GM18505 (cell line): ENCODE measurements at regions not wholly inside any gene's neighbourhood (a gene's known extent, or its start where the extent isn't known, plus 50 kb on each side); places are given as distances from the start of the nearest gene placed in this dataset.
"Not testable (repeated sequence)": the region's sequence is repeated elsewhere in the genome, so short reads cannot be mapped to it uniquely, and the experiment has no call there.

ENCODE experiments used
- ATAC-seq: cut with Tn5 transposase; IDR thresholded peaks from one replicate; pipeline ENCODE4 v1.9.1; 2021; ENCODE audit not compliant: unreplicated experiment
- POLR2A ChIP-seq: IDR thresholded peaks from 4 replicates; pipeline ENCODE4 v1.6.1; 2011; ENCODE audit warnings: borderline replicate concordance; ENCODE audit not compliant: insufficient read depth, insufficient read length; ENCODE audit errors: extremely low read depth

DNA sequence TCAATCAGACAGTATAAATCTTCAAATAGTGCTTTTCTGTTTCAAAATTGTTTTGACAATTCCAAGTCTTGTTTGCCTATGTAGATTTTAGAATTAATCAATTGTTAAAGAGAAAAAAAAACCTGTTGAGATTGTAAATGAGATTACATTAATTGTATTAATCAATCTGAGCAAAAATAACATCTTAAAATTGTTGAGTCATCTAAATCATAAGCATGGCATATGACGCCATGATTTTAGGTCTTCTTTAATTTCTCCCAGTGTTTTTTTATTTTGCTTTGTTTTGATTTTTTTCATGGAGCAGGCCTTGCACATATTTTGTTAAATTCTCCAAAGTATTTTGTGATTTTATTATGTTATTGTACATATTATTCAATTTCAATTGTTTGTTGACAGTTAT lies 988.0 kb upstream of the SEMA6A start:
- no peak for TF ChIP-seq POLR2A
- ATAC-seq: no peak

DNA sequence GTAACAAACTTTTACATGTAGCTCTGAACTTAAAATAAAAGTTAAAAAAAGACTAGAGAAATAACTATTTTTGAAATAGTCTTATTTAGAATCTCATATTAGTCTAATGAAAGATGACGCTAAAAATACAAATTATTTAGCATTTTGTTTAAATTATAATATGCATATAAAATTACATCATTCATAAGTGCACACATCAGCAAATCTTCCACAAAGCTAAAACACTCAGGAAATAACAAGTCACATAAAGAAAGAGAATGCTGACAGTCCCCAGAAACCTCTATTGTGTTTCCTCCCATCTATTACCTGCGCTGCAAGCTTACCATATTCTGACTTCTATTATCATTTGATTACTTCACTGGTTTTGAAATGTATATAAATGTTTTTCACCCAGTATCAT lies 986.9 kb upstream of the SEMA6A start:
- no peak for TF ChIP-seq POLR2A
- no peak for ATAC-seq

DNA sequence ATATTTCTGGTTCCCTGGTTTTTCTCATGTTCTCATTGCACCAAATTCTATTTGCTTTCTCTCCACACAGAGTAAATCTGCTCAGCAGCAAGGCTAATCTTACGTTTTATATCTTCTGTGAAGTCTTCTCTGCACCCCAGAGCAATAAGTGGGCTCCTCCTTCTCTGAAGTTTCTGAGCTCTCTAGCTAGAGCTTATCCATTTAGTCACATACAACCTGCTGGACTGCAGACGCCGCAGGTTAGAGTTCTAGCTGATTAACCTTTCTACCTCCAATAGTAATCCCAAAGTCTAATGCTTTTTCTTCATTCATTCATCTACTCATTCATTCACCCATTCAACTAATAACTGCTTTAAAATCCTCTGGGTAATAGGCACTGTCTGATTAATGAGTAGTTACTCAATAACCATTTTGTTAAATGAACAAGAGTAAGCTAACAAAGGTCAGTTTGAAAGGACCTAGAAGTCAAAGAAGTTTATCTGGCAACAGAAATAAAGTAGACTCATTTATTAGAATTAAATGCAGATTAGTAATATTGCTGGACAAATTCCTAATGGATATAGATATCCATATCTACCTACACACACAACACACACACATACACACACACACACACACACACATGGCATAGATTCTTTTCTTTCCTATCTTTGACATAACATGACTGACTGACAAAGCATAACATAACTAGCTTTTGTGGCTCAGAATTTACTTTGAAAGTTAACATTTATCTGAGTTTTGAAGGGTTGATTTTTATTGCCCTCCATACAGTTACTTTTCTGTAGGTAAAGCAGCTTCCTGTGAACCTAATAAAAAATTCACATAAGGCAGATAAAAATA lies 984.6 kb upstream of the SEMA6A start:
- ATAC-seq: no peak
- no peak for TF ChIP-seq POLR2A

DNA sequence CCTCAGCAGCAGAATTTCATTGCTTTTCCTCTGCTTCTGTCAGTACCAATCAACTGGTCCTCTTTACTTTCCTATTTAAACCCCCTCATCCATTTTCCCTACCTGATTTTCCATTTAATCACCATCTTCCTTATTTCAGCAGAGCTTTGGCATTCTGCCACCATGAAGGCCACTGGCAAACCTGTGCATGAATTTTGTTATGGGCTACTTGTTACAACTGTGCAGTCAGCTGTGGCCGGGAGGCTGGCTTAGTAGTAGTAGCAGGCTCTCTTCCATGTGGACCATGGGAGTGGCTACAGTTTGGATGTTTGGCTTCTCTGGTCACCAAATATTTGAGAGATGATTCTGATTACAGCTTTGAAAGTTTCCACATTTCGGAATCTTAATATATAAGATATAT lies 976.6 kb upstream of the SEMA6A start:
- ATAC-seq: no peak

DNA sequence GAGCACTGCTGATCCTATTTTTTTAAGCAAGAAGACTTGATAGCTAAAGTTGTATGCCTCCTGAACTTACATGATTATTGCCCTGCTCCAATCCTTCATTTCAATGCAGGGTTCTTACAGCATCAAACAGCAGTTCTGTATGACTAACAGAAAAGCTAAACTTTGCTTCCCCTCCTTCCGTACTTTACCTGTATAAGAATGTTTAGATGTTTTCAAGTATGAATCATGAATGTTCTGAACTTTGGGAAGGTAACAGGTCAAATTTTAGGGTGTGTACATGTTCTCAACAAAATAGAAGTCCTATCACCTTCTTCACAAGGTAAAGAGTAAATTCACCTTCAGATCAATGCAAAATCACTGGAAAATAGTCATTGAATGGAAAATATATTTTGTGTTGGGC lies 972.6 kb upstream of the SEMA6A start:
- ATAC-seq: no peak
- no peak for TF ChIP-seq POLR2A

More for the DNA sequence above, 976.6 kb upstream of the SEMA6A start:
- no peak for TF ChIP-seq POLR2A

DNA sequence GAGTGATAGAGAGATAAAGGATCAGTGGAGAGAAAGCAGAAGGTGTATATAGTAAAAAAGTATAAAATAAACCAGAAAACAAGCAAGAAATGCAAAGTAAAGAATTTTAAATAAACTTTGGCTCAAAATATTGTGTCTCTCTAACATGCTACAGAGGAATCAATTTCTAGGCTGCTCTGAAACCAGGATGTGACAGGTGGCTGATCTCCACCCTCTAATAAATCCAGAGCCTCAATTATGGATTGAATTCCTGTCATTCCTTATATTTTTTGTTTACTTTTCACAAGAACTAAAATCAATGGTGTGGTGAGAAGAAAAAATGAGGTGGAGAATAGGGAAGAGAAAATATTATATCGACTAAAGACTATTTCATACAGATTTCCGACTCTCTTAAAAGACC lies 965.1 kb upstream of the SEMA6A start:
- TF ChIP-seq POLR2A: no peak
- ATAC-seq: no peak

DNA sequence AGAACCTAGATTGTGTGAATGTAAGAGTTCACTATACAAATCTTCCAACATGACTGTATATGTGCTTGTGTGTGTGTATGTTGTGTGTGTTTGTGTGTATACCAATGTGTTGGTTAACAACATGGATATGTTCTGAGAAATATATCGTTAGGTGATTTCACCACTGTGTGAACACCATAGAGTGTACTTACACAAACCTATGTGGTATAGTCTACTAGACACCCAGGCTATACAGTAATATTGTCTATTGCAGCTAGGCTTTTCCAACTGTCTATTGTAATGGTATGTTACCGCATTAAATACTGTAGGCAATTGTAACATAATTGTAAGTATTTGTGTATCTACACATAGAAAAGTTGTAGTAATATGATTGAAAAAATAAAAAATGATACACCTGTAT lies 959.2 kb upstream of the SEMA6A start:
- TF ChIP-seq POLR2A: no peak
- no peak for ATAC-seq

DNA sequence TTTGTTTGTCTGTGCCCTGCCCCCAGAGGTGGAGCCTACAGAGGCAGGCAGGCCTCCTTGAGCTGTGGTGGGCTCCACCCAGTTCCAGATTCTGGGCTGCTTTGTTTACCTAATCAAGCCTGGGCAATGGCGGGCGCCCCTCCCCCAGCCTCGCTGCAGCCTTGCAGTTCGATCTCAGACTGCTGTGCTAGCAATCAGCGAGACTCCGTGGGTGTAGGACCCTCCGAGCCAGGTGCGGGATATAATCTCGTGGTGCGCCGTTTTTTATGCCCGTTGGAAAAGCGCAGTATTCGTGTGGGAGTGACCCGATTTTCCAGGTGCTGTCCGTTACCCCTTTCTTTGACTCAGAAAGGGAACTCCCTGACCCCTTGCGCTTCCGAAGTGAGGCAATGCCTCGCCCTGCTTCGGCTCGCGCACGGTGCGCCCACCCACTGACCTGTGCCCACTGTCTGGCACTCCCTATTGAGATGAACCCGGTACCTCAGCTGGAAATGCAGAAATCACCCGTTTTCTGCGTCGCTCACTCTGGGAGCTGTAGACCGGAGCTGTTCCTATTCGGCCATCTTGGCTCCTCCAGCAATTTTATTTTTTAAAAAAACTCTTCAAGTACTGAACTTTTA lies 958.5 kb upstream of the SEMA6A start:
- ATAC-seq: not testable (repeated sequence)

DNA sequence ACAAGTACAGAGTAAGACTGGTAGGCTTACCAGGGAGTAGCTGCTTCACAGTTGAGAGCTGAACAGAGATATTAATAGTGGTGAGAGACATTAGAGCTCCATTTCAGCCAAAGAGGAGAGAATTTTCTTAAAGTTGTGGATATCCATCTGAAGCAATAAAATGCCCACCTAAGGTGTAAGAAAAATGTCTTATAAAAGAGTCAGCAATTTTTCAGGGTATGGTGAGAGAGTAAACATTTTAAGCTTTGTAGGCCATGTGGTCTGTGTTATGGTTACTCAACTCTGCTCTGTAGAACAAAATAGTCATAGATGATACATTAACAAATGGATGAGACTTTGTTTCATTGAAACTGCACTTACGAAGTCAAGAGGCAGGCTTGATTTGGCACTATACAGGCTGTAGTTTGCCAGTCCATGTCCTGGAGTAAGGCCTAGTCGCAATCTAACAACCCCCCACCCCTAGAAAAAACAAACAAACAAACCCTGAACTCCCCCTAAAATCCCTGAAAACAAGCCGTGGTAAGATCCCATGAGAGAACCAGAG lies 945.4 kb upstream of the SEMA6A start:
- no peak for ATAC-seq
- no peak for TF ChIP-seq POLR2A

DNA sequence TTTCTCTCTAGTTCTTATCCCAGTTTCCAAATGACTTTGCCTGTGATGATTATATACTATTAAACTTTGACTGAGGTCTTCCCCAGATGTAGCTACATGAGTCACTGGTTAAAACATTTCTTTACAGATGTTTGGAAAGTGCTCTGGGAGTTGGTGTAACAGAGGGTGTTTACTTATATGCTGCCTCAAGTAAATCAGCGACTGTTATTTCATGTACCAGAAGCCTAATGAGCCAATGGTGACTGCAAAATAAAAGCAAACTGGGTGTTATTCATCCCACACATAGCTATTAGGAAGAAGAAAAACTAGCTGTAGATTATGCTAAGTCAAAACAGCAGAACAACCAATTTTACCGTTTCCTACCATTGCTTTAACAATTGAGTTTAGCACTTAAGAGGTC lies 929.7 kb upstream of the SEMA6A start:
- TF ChIP-seq POLR2A: no peak
- no peak for ATAC-seq

DNA sequence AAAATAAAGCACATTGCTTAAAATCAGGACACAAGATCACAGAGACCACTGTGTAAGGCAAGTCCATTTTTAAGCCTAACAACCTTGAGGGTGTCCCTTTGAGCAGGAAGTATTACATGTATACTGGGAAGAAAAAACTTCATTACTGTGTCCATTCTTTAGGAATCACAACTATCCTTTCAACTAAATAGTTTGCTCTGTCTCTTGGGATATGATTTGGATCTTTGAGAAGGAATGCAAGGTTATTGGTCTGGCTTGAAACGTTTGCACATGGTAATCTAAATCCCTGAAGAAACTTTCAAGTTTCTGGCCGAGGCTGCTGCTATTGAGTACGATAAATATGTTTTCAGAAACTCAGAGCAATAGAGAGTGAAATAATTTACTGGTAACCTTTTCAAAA lies 923.0 kb upstream of the SEMA6A start:
- no peak for ATAC-seq
- no peak for TF ChIP-seq POLR2A

DNA sequence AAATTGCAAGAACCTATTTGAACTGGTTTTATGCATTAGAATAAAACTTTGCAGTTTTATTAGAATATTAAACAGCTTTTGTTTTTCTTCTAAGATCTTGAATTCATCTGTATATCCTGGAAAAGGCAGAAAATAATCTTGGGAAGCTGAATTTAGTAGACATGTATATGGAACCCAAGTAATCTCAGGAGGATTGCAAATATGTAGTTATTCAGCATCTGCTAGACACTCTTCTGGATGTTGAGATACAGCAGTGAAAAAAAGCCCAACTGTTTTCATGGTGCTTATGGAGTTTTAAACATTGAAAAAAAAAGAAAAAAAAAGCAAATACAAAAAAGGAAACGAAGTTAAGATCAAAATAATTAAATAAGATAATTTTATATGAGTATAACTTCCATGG lies 922.2 kb upstream of the SEMA6A start:
- ATAC-seq: no peak
- no peak for TF ChIP-seq POLR2A

DNA sequence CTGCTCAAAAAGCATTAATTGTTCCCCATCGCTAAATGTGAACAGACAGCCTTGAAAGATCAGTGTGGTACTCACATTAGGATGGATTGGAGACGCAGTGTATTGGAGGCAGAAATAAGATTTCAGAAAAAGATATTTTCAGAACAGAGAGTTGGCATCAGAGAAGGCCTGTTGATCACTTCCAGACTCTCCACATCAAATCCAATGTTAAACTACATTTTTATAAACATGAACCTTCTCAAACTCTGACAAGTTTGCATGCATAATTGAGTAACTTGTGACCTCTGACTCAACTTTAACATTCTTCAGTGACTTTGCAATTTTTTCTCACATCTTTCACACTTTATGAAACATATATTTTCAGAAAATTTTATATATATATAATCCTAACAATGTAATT lies 919.6 kb upstream of the SEMA6A start:
- ATAC-seq: no peak
- TF ChIP-seq POLR2A: no peak

DNA sequence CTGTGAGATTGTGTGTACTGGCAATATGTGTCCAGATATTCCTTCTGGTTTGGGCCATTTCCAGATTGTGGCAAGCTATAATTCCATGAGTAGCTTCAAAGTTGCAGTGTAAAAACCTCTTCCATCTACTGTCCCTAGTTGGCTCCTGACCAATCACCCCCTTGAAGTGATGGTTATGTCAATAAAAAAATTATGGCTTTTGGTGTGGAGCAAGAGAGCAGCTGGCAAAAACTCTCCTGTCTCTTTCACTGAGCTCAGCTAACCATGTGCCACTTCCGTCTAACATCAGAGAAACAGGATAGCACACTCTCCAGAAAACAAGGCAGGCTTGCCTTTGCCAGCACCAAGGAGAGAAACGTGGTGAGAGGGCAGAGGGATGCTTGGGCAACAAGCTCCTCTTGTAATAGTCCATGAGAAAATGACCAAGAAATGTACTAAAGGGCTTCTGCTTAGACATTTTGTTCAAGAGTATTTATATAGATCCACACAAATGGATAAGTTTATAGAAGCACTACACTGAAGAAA lies 914.4 kb upstream of the SEMA6A start:
- no peak for ATAC-seq

DNA sequence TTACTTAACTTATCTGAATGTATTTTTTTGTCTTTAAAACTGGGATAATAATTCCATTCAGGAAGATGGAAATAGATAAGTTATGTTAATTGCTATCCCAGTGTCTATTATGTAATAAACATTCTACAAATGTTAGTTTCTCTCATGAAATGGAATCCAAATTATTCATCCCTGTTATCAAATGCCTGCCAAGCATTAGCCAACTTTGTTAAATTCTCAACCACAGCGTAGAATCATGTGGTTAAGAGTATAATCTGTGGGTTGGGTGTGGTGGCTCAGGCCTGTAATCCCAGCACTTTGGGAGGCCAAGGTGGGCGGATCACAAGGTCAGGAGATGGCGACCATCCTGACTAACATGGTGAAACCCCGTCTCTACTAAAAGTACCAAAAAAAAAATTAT lies 912.9 kb upstream of the SEMA6A start:
- TF ChIP-seq POLR2A: no peak
- no peak for ATAC-seq

More for the DNA sequence above, 914.4 kb upstream of the SEMA6A start:
- no peak for TF ChIP-seq POLR2A

DNA sequence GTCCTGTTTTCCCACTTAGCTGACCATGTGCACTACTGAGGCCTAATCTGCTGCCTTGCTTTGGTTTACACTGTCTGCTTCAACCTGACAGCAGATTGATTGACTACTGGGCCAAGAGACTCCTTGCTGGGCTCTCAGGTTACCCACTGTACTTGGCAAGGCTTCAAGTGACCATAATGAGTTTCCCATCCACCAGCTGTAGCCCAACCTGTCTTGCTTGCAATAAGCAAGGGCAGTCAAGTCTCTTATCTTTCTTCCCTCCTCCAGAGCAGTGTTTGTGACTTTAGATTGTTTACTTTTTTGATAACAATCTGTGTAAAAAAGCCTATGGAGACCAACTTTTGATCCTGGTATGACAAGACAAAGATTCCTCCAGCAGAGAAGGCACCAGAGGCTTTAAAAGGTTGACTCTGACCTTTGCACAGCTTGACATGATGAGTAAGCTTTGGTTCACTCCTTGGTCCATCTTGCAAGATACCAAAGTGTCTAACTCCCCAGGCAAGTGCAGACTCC lies 912.3 kb upstream of the SEMA6A start:
- TF ChIP-seq POLR2A: no peak
- ATAC-seq: no peak
